GM18861 (cell line): ENCODE measurements at regions not wholly inside any gene's neighbourhood (a gene's known extent, or its start where the extent isn't known, plus 50 kb on each side); places are given as distances from the start of the nearest gene placed in this dataset.
"Not testable (repeated sequence)": the region's sequence is repeated elsewhere in the genome, so short reads cannot be mapped to it uniquely, and the experiment has no call there.

Source experiments
- ATAC-seq: cut with Tn5 transposase; IDR thresholded peaks from one replicate; pipeline ENCODE4 v1.9.1; 2021; ENCODE audit not compliant: unreplicated experiment

- ATAC-seq, result no peak
Measured at GRCh38 chrX:964831-965416, 247.5 kb downstream of the CRLF2 start.

GRCh38 chrX:960821-961220 lies 251.6 kb downstream of the CRLF2 start:
- no peak for ATAC-seq

- ATAC-seq, result no peak
Measured at GRCh38 chrX:959595-959994, 252.9 kb downstream of the CRLF2 start.

GRCh38 chrX:955168-955781 lies 257.2 kb downstream of the CRLF2 start:
- not testable (repeated sequence) for ATAC-seq

- ATAC-seq, result no peak
Measured at GRCh38 chrX:953879-954482, 258.5 kb downstream of the CRLF2 start.

- no peak for ATAC-seq
Measured at GRCh38 chrX:952816-953215, 259.6 kb downstream of the CRLF2 start.

GRCh38 chrX:947262-947661 lies 265.2 kb downstream of the CRLF2 start:
- ATAC-seq, result not testable (repeated sequence)

- no peak for ATAC-seq
Measured at GRCh38 chrX:943035-943434, 269.4 kb downstream of the CRLF2 start.

- ATAC-seq, result no peak
Measured at GRCh38 chrX:940691-941090, 271.8 kb downstream of the CRLF2 start.

GRCh38 chrX:936979-937769 lies 275.3 kb downstream of the CRLF2 start:
- ATAC-seq, result no peak

- no peak for ATAC-seq
Measured at GRCh38 chrX:933611-934010, 278.8 kb downstream of the CRLF2 start.

- no peak for ATAC-seq
Measured at GRCh38 chrX:928606-929005, 283.8 kb downstream of the CRLF2 start.

- ATAC-seq, result no peak
Measured at GRCh38 chrX:926991-927390, 285.5 kb downstream of the CRLF2 start.

- no peak for ATAC-seq
Measured at GRCh38 chrX:926070-926469, 286.4 kb downstream of the CRLF2 start.

- no peak for ATAC-seq
Measured at GRCh38 chrX:925652-926061, 286.8 kb downstream of the CRLF2 start.

GRCh38 chrX:925094-925493 lies 287.4 kb downstream of the CRLF2 start:
- ATAC-seq, result no peak

- no peak for ATAC-seq
Measured at GRCh38 chrX:924017-924416, 288.4 kb downstream of the CRLF2 start.

- ATAC-seq, result no peak
Measured at GRCh38 chrX:920234-920799, 289.7 kb downstream of the SHOX start.

GRCh38 chrX:916230-916599 lies 285.6 kb downstream of the SHOX start:
- no peak for ATAC-seq

GRCh38 chrX:915427-916229 lies 285.0 kb downstream of the SHOX start:
- ATAC-seq, result no peak

GRCh38 chrX:914206-914605 lies 283.6 kb downstream of the SHOX start:
- no peak for ATAC-seq
